Adrenal gland (tissue), 5 donors: ENCODE measurements at regions not wholly inside any gene's neighbourhood (a gene's known extent, or its start where the extent isn't known, plus 50 kb on each side); places are given as distances from the start of the nearest gene placed in this dataset.
"Not testable (repeated sequence)": the region's sequence is repeated elsewhere in the genome, so short reads cannot be mapped to it uniquely, and the experiment has no call there.

ENCODE experiments used
- CTCF ChIP-seq, 6 experiments: fragments of 450-650 bp in 4 of 6; fragments of 200-600 bp in 2 of 6; sonication (generic) in 1 of 6; IDR thresholded peaks; 1 replicate in 5 of 6; 2 replicates in 1 of 6; pipeline versions ENCODE4 v1.5.1 to v1.8.0; 2016 to 2021; ENCODE audit warnings: antibody characterized with exemption in 6 of 6, mild to moderate bottlenecking in 2 of 6, moderate library complexity in 1 of 6
- POLR2A ChIP-seq, 2 donors: fragments of 450-650 bp; IDR thresholded peaks; one replicate each; pipeline ENCODE4 v1.6.1; 2017; ENCODE audit warnings: antibody characterized with exemption in 2 of 2, mild to moderate bottlenecking in 2 of 2, moderate library complexity in 1 of 2
- donor health status: DM: no; HTN: no; CAD: no.

- not testable (repeated sequence) for TF ChIP-seq CTCF, POLR2A (IDR thresholded peaks at IDR 0.05)
Observed at GRCh38 chr5:99410386-99410785, 481.6 kb upstream of the CHD1 start.
